ENCODE measurements at regions not wholly inside any gene's neighbourhood (a gene's known extent, or its start where the extent isn't known, plus 50 kb on each side); places are given as distances from the start of the nearest gene placed in this dataset.

DNA sequence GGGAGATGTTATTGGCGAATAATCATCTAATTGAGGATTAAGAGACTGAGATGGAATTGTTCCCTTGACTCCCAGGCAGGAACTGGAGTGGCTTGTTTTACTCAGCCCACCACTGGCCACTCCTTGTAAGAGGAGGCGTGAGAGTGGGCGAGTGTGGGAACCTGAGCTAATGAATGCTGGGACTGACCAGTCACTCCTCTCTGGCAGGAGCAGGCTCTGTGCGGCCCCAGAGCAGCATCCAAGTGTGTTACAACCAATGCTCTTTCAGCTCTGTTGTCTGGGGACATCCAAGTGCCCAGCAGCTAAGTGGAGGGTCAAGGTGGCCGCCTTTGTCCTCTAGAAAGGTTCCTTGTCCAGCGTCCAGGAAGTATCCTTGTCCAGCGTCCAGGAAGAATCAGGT, 739.9 kb downstream of the CDH8 start:
- 67% methylated on average over 7 of the region's 7 CpGs for WGBS
- Histone ChIP-seq H3K4me1 (replicated peaks) (no peaks in the 10 kb centered on the region), H3K27me3 (replicated peaks; ENCODE audit: insufficient read depth) (no peaks in the 10 kb centered on the region), H3K9me3 (no peaks in the 10 kb centered on the region), H3K27ac (no peak overlapping the region), H3K4me3 (no peak overlapping the region), H3K36me3 (no peaks in the 10 kb centered on the region)
- no peak for DNase-seq (ENCODE audit: low spot score)
- intact Hi-C loops (cut with DNase I), result no loop called here
- TF ChIP-seq, protein P1, sequence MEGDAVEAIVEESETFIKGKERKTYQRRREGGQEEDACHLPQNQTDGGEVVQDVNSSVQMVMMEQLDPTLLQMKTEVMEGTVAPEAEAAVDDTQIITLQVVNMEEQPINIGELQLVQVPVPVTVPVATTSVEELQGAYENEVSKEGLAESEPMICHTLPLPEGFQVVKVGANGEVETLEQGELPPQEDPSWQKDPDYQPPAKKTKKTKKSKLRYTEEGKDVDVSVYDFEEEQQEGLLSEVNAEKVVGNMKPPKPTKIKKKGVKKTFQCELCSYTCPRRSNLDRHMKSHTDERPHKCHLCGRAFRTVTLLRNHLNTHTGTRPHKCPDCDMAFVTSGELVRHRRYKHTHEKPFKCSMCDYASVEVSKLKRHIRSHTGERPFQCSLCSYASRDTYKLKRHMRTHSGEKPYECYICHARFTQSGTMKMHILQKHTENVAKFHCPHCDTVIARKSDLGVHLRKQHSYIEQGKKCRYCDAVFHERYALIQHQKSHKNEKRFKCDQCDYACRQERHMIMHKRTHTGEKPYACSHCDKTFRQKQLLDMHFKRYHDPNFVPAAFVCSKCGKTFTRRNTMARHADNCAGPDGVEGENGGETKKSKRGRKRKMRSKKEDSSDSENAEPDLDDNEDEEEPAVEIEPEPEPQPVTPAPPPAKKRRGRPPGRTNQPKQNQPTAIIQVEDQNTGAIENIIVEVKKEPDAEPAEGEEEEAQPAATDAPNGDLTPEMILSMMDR (IDR thresholded peaks at IDR 0.05), result no peak
- TF ChIP-seq POLR2AphosphoS5 (IDR thresholded peaks at IDR 0.05) (no peak), POLR2A (IDR thresholded peaks at IDR 0.05) (no peak)

DNA sequence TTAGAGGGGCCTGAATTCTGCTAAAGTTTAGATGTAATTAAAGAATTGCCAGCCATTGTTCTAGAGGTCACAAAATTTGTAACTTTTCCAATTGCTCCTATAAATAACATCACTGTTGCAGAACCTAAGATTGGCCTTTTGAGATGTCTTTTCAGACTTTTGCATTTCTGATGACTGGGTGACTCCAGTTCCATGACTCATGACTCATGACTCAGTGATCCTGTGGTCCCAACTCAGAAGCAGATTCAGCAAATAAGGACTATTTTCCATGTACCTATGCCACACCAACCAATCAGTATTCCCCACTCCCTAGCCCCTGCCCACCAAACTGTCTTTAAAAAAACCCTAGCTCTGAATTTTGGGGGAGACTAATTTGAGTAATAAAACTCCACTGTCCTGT, 740.9 kb downstream of the CDH8 start:
- no peak for DNase-seq (ENCODE audit: low spot score)
- Histone ChIP-seq H3K27me3 (replicated peaks; ENCODE audit: insufficient read depth) (no peaks in the 10 kb centered on the region), H3K9me3 (no peaks in the 10 kb centered on the region), H3K4me3 (no peak overlapping the region), H3K4me1 (replicated peaks) (no peaks in the 10 kb centered on the region), H3K36me3 (no peaks in the 10 kb centered on the region), H3K27ac (no peak overlapping the region)
- TF ChIP-seq POLR2AphosphoS5 (IDR thresholded peaks at IDR 0.05), result no peak
- TF ChIP-seq POLR2A (IDR thresholded peaks at IDR 0.05), result no peak
- TF ChIP-seq, protein P1 (IDR thresholded peaks at IDR 0.05), result no peak
- intact Hi-C loops (cut with DNase I), result no loop called here

DNA sequence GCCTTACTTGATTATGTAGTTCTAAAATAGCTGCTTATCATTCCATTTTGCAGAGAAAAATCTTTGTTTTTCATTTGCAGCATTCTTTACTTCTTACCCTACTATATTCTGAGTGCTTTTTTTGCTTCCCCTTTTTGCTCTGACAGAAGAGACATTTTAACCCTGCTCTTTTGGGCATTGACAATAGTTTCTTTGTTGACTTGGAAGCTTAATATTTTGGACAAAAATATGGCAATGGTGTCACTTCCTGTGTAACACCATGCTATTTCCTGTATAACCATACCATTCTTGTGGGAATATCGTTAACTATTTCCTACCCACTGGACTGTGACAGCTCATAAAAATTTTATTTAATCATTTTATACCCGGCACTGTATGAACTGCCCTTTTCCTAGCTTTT, 747.1 kb downstream of the CDH8 start:
- 41% methylated on average over 2 of the region's 2 CpGs for WGBS
- Histone ChIP-seq H3K4me1 (replicated peaks) (no peaks in the 10 kb centered on the region), H3K36me3 (no peaks in the 10 kb centered on the region), H3K27ac (no peak overlapping the region), H3K4me3 (no peak overlapping the region), H3K9me3 (no peaks in the 10 kb centered on the region), H3K27me3 (replicated peaks; ENCODE audit: insufficient read depth) (no peaks in the 10 kb centered on the region)
- TF ChIP-seq, protein P1 (IDR thresholded peaks at IDR 0.05), result no peak
- TF ChIP-seq POLR2AphosphoS5 (IDR thresholded peaks at IDR 0.05) (no peak), POLR2A (IDR thresholded peaks at IDR 0.05) (no peak)
- no peak for DNase-seq (ENCODE audit: low spot score)
- intact Hi-C loops (cut with DNase I), result no loop called here

DNA sequence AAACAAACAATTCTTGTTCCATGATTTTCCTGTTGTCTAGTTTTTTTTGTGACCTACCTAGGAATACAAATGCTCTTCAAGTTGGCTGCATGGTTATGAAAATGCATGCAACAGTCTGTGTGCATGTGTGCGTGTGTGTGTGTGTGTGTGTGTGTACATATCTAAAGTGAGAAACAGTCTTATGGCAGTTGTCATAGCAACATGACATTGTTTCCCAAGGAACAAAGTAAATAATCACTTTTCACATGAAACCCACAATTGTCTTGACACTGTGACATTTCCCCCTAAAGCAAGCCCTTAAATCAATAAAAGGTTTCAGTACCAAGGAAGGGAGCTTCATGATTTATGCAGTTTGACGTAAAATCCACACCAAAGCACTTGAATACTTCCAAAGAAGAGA, 758.4 kb downstream of the CDH8 start:
- no peak for TF ChIP-seq POLR2A (IDR thresholded peaks at IDR 0.05)
- TF ChIP-seq POLR2AphosphoS5 (IDR thresholded peaks at IDR 0.05), result no peak
- TF ChIP-seq, protein P1 (IDR thresholded peaks at IDR 0.05), result no peak
- H3K9me3 ChIP-seq, result no peaks in the 10 kb centered on the region
- 51% methylated on average over 2 of the region's 2 CpGs for WGBS
- intact Hi-C loops (cut with DNase I), result no loop called here
- H3K27me3 ChIP-seq (replicated peaks; ENCODE audit: insufficient read depth), result no peaks in the 10 kb centered on the region
- H3K27ac ChIP-seq, result no peak overlapping the region
- H3K4me1 ChIP-seq (replicated peaks), result no peaks in the 10 kb centered on the region
- H3K36me3 ChIP-seq, result no peaks in the 10 kb centered on the region
- no peak for DNase-seq (ENCODE audit: low spot score)
- H3K4me3 ChIP-seq, result no peak overlapping the region

DNA sequence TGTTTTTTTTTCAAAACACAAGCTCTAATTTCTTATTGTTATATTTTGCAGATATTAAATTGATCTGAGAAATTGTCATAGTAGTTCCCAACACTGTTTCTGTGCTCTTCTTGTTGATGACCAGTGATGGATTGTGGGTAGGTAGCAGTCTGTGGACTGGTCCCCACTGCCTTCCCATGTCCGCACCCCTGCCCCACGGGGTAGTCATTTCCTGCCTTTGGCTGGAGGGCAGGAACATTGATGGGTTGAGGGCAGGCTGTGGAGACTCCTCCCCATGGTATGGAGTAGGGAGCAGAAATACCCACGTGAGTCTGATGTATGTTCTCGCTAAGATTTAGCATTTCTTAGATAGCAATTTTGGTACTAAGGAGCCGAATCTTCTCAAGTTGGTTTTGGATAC, 762.0 kb downstream of the CDH8 start:
- intact Hi-C loops (cut with DNase I), result no loop called here
- Histone ChIP-seq H3K36me3 (no peaks in the 10 kb centered on the region), H3K9me3 (no peaks in the 10 kb centered on the region), H3K4me1 (replicated peaks) (no peaks in the 10 kb centered on the region), H3K27ac (no peak overlapping the region), H3K4me3 (no peak overlapping the region), H3K27me3 (replicated peaks; ENCODE audit: insufficient read depth) (no peaks in the 10 kb centered on the region)
- WGBS, result 94% methylated on average over 5 of the region's 5 CpGs
- DNase-seq (ENCODE audit: low spot score), result no peak
- TF ChIP-seq, protein P1 (IDR thresholded peaks at IDR 0.05), result no peak
- TF ChIP-seq POLR2A (IDR thresholded peaks at IDR 0.05) (no peak), POLR2AphosphoS5 (IDR thresholded peaks at IDR 0.05) (no peak)

Measured in prostate gland (tissue), 2 donors.